Liver (tissue), 8 donors: ENCODE measurements at regions not wholly inside any gene's neighbourhood (a gene's known extent, or its start where the extent isn't known, plus 50 kb on each side); places are given as distances from the start of the nearest gene placed in this dataset.

Experiments used
- DNase-seq: peaks from one replicate; pipeline ENCODE4 v3.0.0-alpha.2; 2017; ENCODE audit warnings: low spot score
- H3K27ac ChIP-seq, 2 donors: one replicate each; pipeline ENCODE4 v1.7.0; 2013; ENCODE audit warnings: inconsistent platforms in 2 of 2, low read length in 2 of 2, control low read depth in 1 of 2, low read depth in 1 of 2, mild to moderate bottlenecking in 1 of 2
- H3K27me3 ChIP-seq, 4 donors: one replicate each; pipeline versions ENCODE4 v1.6.1 to v1.7.0; 2013; ENCODE audit warnings: low read length in 3 of 4, inconsistent platforms in 1 of 4, mild to moderate bottlenecking in 1 of 4, moderate library complexity in 1 of 4; ENCODE audit not compliant: control insufficient read depth in 4 of 4, insufficient read depth in 4 of 4
- H3K36me3 ChIP-seq, 4 donors: one replicate each; pipeline versions ENCODE4 v1.6.1 to v1.7.0; 2013; ENCODE audit warnings: low read length in 3 of 4, mild to moderate bottlenecking in 3 of 4, low read depth in 1 of 4, moderate library complexity in 1 of 4; ENCODE audit not compliant: control insufficient read depth in 4 of 4, insufficient read depth in 3 of 4
- H3K4me1 ChIP-seq, 4 donors: one replicate each; pipeline versions ENCODE4 v1.6.1 to v1.7.0; 2013; ENCODE audit warnings: low read length in 3 of 4, mild to moderate bottlenecking in 3 of 4, moderate library complexity in 1 of 4; ENCODE audit not compliant: control insufficient read depth in 4 of 4, insufficient read depth in 4 of 4
- H3K4me3 ChIP-seq, 3 donors: one replicate each; pipeline versions ENCODE4 v1.6.1 to v1.7.0; 2013; ENCODE audit warnings: low read length in 3 of 3, control low read depth in 1 of 3, low read depth in 1 of 3, mild to moderate bottlenecking in 1 of 3
- H3K9ac ChIP-seq, 2 donors: one replicate each; pipeline ENCODE4 v1.7.0; 2013; ENCODE audit warnings: low read length in 2 of 2, mild to moderate bottlenecking in 2 of 2, moderate library complexity in 2 of 2, control low read depth in 1 of 2, low read depth in 1 of 2
- H3K9me3 ChIP-seq, 4 donors: one replicate each; pipeline versions ENCODE4 v1.6.1 to v1.7.0; 2013; ENCODE audit warnings: low read length in 3 of 4; ENCODE audit not compliant: control insufficient read depth in 4 of 4
- ATF3 ChIP-seq: IDR thresholded peaks from 2 replicates; pipeline ENCODE4 v1.6.1; 2016; ENCODE audit warnings: antibody characterized with exemption
- CTCF ChIP-seq: fragments of 150-350 bp; IDR thresholded peaks from 2 replicates; pipeline ENCODE4 v1.5.1; 2017; ENCODE audit warnings: improper control_type of control experiment, low read depth, low read length; ENCODE audit not compliant: missing input control
- EGR1 ChIP-seq, 2 donors: IDR thresholded peaks; 2 replicates each; pipeline ENCODE4 v1.6.1; 2016 to 2018; ENCODE audit warnings: antibody characterized with exemption in 2 of 2, low read depth in 2 of 2
- FOXA2 ChIP-seq: IDR thresholded peaks from 2 replicates; pipeline ENCODE4 v1.6.1; 2016; ENCODE audit warnings: antibody characterized with exemption
- GABPA ChIP-seq, 2 donors: IDR thresholded peaks in 1 of 2; conservative IDR thresholded peaks in 1 of 2; 2 replicates each; pipeline ENCODE4 v1.6.1; 2016; ENCODE audit warnings: antibody characterized with exemption in 2 of 2, mild to moderate bottlenecking in 1 of 2, moderate library complexity in 1 of 2
- HNF4A ChIP-seq, 2 donors: conservative IDR thresholded peaks; 2 replicates each; pipeline ENCODE4 v1.6.1; 2016; ENCODE audit warnings: antibody characterized with exemption in 2 of 2, mild to moderate bottlenecking in 2 of 2
- HNF4G ChIP-seq: IDR thresholded peaks from 2 replicates; pipeline ENCODE4 v1.6.1; 2016; ENCODE audit warnings: antibody characterized with exemption
- JUND ChIP-seq, 2 donors: IDR thresholded peaks; 2 replicates each; pipeline ENCODE4 v1.6.1; 2016; ENCODE audit warnings: antibody characterized with exemption in 2 of 2
- MAX ChIP-seq: IDR thresholded peaks from 2 replicates; pipeline ENCODE4 v1.6.1; 2016; ENCODE audit warnings: antibody characterized with exemption
- REST ChIP-seq: IDR thresholded peaks from 2 replicates; pipeline ENCODE4 v1.6.1; 2016; ENCODE audit warnings: antibody characterized with exemption, mild to moderate bottlenecking
- SP1 ChIP-seq: IDR thresholded peaks from 2 replicates; pipeline ENCODE4 v1.6.1; 2018; ENCODE audit warnings: antibody characterized with exemption, mild to moderate bottlenecking
- TAF1 ChIP-seq: conservative IDR thresholded peaks from 2 replicates; pipeline ENCODE4 v1.6.1; 2016; ENCODE audit warnings: antibody characterized with exemption, mild to moderate bottlenecking
- YY1 ChIP-seq: IDR thresholded peaks from 2 replicates; pipeline ENCODE4 v1.6.1; 2016; ENCODE audit warnings: antibody characterized with exemption, mild to moderate bottlenecking
- ZBTB33 ChIP-seq: IDR thresholded peaks from 2 replicates; pipeline ENCODE4 v1.6.1; 2016; ENCODE audit warnings: antibody characterized with exemption
- WGBS: extraction: QIAGEN DNeasy Blood & Tissue Kit; methylation state at CpG from one replicate; pipeline ENCODE4 v1.1.7; 2013; 5-methylcytosine and 5-hydroxymethylcytosine counted together
- donor health status: healthy.
- donor health status: healthy.
- donor health status: healthy.
- donor health status: healthy.
- donor health status: healthy.

GRCh38 chr7:35993676-35994606 lies 159.1 kb upstream of the EEPD1 start (continued):
- TF ChIP-seq REST (no peak), MAX (peak; percentile 26)

- TF ChIP-seq HNF4A (conservative IDR thresholded peaks at IDR 0.05) (peak in 1 of 2 donors; percentile 19), CTCF (no peak)
- H3K4me3 ChIP-seq = no peak overlapping the region
- H3K9ac ChIP-seq = no peak overlapping the region
- WGBS = 65% methylated on average over 4 of the region's 4 CpGs
- H3K9me3 ChIP-seq = no peaks in the 10 kb centered on the region
- no peaks in the 10 kb centered on the region for H3K27me3 ChIP-seq
- no peaks in the 10 kb centered on the region for H3K36me3 ChIP-seq
- H3K27ac ChIP-seq = no peak overlapping the region
- DNase-seq = no peak
- H3K4me1 ChIP-seq = peaks cover 0 to 4% (median 1%) of the 10 kb centered on the region in 4 donors
Measured at GRCh38 chr7:35995334-35995733, 157.7 kb upstream of the EEPD1 start.

- Histone ChIP-seq H3K9ac (no peak overlapping the region), H3K27ac (no peak overlapping the region), H3K4me1 (peaks cover 0 to 4% (median 0%) of the 10 kb centered on the region in 4 donors), H3K9me3 (no peaks in the 10 kb centered on the region), H3K27me3 (no peaks in the 10 kb centered on the region), H3K4me3 (no peak overlapping the region), H3K36me3 (no peaks in the 10 kb centered on the region)
- WGBS = 92% methylated on average over 5 of the region's 5 CpGs
- DNase-seq = no peak
- TF ChIP-seq TAF1 (no peak), ATF3 (no peak), FOXA2 (no peak), GABPA (IDR thresholded peaks at IDR 0.05 in 1 of 2, conservative IDR thresholded peaks at IDR 0.05 in 1 of 2) (no peak), REST (no peak), YY1 (no peak), ZBTB33 (no peak), CTCF (no peak), EGR1 (IDR thresholded peaks at IDR 0.05; ENCODE audit: low read depth in 2 of 2) (no peak), SP1 (no peak), HNF4G (no peak), JUND (IDR thresholded peaks at IDR 0.05) (no peak)
Measured at GRCh38 chr7:35998481-35998880, 154.6 kb upstream of the EEPD1 start.
